Left ventricle myocardium inferior (tissue), 1 donor: ENCODE measurements at regions not wholly inside any gene's neighbourhood (a gene's known extent, or its start where the extent isn't known, plus 50 kb on each side); places are given as distances from the start of the nearest gene placed in this dataset.

Experiments used
- DNase-seq: peaks from one replicate; pipeline ENCODE4 v3.0.0-alpha.2; 2020
- H3K27ac ChIP-seq: fragments of 200-600 bp; replicated peaks from 2 replicates; pipeline ENCODE4 v1.8.0; 2021
- H3K27me3 ChIP-seq: fragments of 200-600 bp; 2 replicates; pipeline ENCODE4 v1.8.0; 2021; ENCODE audit warnings: low read depth
- H3K36me3 ChIP-seq: fragments of 200-600 bp; 2 replicates; pipeline ENCODE4 v1.8.0; 2021
- H3K4me1 ChIP-seq: fragments of 200-600 bp; 2 replicates; pipeline ENCODE4 v1.8.0; 2021
- H3K4me3 ChIP-seq: fragments of 200-600 bp; 2 replicates; pipeline ENCODE4 v1.8.0; 2021; ENCODE audit warnings: mild to moderate bottlenecking, moderate library complexity
- H3K9me3 ChIP-seq: fragments of 200-600 bp; replicated peaks from 2 replicates; pipeline ENCODE4 v1.8.0; 2021
- intact Hi-C: fragments of 100-400 bp; cut with micrococcal nuclease; formaldehyde crosslinking; loops from one replicate; pipeline ENCODE4 v1.11.0; 2022
- TF ChIP-seq, protein P1 (sequence below): fragments of 200-600 bp; IDR thresholded peaks from 2 replicates; pipeline ENCODE4 v1.8.0; 2021; ENCODE audit warnings: antibody characterized with exemption, mild to moderate bottlenecking, borderline replicate concordance
- donor health status: DM: no; HTN: yes; CAD: no; lungs with severe emphysema.

DNA sequence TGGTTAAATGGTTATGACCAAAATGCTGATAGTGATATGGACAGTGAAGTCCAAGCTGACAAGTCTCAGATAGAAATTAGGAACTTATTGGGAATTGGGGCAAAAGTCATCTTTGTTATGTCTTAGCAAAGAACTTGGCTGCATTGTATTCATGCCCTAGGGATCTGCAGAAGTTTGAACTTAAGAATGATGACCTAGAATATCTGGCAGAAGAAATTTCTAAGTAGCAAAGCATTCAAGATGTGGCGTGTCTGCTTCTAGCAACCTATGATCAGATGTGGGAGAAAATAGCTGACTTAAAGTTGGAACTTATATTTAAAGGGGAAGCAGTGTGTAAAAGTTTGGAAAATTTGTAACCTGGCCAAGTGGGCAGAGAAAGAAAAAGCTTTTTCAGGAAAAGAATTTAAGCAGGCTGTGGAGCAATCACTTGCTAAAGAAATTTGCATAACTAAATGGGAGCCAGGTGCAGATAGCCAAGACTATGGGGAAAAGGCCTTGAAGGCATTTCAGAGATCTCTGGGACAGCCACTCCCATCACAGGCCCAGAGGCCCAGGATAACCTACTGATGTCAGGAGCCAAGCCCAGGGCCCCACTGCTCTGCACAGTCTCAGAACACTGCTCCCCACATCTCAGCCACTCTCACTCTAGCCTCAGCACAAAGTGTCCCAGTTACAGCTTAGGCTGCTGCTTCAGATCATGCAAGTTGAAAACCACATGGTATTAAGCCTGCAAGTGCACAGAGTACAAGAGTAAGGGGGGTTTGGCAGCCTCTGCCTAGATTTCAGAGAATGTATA lies 147.8 kb upstream of the TGFBR2 start:
- TF ChIP-seq, protein P1, sequence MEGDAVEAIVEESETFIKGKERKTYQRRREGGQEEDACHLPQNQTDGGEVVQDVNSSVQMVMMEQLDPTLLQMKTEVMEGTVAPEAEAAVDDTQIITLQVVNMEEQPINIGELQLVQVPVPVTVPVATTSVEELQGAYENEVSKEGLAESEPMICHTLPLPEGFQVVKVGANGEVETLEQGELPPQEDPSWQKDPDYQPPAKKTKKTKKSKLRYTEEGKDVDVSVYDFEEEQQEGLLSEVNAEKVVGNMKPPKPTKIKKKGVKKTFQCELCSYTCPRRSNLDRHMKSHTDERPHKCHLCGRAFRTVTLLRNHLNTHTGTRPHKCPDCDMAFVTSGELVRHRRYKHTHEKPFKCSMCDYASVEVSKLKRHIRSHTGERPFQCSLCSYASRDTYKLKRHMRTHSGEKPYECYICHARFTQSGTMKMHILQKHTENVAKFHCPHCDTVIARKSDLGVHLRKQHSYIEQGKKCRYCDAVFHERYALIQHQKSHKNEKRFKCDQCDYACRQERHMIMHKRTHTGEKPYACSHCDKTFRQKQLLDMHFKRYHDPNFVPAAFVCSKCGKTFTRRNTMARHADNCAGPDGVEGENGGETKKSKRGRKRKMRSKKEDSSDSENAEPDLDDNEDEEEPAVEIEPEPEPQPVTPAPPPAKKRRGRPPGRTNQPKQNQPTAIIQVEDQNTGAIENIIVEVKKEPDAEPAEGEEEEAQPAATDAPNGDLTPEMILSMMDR: no peak
- intact Hi-C loops: no loop called here
- DNase-seq: peak; percentile 19
- H3K27me3 ChIP-seq: no peaks in the 10 kb centered on the region
- H3K27ac ChIP-seq: peak overlapping the region; percentile 57
- peaks cover 39% of the 10 kb centered on the region for H3K4me1 ChIP-seq
- H3K4me3 ChIP-seq: no peak overlapping the region
- no peaks in the 10 kb centered on the region for H3K36me3 ChIP-seq
- H3K9me3 ChIP-seq: peaks cover 22% of the 10 kb centered on the region

DNA sequence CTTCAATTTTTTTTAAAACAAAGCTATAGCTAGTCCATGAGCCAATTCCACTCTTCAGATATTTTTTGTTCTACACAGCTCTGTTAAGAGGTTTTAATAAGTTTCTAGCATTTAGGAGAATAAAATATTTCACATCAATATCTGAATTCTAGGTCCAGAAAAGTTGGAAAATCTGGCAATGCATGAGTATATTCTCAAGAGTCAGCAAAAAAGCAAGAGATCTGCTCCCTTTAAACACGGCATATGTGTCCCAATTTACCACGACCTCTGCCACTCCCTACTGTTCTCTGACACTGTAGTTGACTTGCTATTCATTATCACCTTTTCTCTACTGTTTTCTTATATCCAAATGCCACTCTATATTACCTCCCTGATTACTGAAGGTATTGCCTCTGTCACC lies 145.1 kb upstream of the TGFBR2 start:
- DNase-seq: no peak
- no peak overlapping the region for H3K4me3 ChIP-seq
- H3K36me3 ChIP-seq: no peaks in the 10 kb centered on the region
- intact Hi-C loops: no loop called here
- peaks cover 27% of the 10 kb centered on the region for H3K4me1 ChIP-seq
- TF ChIP-seq, protein P1: no peak
- no peaks in the 10 kb centered on the region for H3K27me3 ChIP-seq
- peaks cover 36% of the 10 kb centered on the region for H3K9me3 ChIP-seq
- no peak overlapping the region for H3K27ac ChIP-seq

DNA sequence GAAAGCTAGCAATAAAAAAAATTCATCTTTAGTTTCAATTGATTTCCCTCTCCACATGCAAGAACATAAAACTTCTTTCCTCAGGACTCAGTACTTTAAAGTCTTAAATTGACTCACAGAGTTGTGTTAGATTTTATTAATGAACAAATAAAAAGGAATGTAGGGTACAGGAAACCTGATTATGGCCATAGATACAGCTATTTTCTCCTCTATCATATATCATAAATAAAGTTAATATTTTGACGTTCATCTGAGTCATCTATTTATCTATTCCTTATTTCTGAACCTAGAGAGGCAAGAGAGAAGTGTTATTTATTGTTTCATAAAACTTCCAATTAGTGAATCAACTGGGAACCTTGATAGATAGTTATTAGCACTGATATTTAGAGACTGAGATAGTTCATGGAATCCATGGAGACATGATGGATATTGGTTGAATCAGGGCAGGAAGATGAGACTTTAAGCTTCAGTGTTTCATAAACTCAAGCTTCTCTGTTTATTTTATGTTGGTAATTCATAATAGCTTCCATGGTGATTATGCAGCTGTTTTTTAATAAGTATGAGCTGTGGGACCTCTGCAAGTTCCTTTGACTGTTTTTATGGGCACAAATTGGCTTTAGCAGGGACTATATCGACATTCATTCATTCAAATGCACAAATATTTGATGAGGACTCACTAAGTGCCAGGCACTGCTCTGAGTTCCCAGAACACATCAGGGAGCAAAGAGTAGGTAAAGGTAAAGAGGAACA lies 143.5 kb upstream of the TGFBR2 start:
- peaks cover 11% of the 10 kb centered on the region for H3K4me1 ChIP-seq
- peaks cover 36% of the 10 kb centered on the region for H3K9me3 ChIP-seq
- no peaks in the 10 kb centered on the region for H3K36me3 ChIP-seq
- no peak overlapping the region for H3K27ac ChIP-seq
- H3K4me3 ChIP-seq: no peak overlapping the region
- intact Hi-C loops: no loop called here
- DNase-seq: no peak
- TF ChIP-seq, protein P1: no peak
- no peaks in the 10 kb centered on the region for H3K27me3 ChIP-seq

DNA sequence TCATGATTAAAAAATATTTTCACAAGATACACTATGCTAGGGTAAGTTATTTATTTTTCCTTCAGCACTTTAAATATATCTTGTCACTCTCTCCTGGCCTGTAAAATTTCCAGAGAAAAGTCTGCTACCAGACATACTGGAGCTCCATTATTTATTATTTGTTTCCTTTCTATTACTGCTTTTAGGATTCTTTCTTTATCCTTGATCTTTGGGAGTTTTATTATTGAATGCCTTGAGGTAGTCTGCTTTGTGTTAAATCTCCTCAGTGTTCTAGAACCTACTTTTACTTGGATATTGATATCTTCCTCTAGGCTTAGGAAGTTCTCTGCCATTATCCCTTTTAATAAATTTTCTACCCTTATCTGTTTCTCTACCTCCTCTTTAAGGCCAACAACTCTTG lies 142.0 kb upstream of the TGFBR2 start:
- intact Hi-C loops: no loop called here
- no peak for DNase-seq
- Histone ChIP-seq H3K36me3 (no peaks in the 10 kb centered on the region), H3K4me3 (no peak overlapping the region), H3K27ac (no peak overlapping the region), H3K27me3 (no peaks in the 10 kb centered on the region), H3K9me3 (peaks cover 23% of the 10 kb centered on the region), H3K4me1 (no peaks in the 10 kb centered on the region)
- TF ChIP-seq, protein P1: no peak

DNA sequence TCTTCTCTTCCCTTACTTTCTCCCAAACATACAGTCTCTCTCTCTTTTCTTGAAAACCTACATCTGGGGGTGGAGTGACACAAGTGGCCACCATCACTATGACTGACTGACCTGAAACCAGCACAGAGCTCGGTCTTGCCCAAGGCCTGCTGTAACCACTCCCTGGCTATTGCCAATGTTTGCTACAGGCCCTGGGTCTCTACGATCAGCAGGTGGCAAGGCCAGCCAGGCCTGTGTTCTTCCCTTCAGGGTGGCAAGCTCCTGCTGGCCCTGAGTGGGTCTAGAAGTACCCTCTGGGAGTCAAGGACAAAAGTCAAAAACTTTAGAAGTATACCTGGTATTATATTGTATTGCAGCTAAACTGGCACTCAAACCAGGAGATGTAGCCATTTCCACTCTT lies 140.9 kb upstream of the TGFBR2 start:
- Histone ChIP-seq H3K36me3 (no peaks in the 10 kb centered on the region), H3K4me1 (peaks cover under 1% of the 10 kb centered on the region), H3K9me3 (peaks cover 14% of the 10 kb centered on the region), H3K27me3 (no peaks in the 10 kb centered on the region), H3K27ac (no peak overlapping the region), H3K4me3 (no peak overlapping the region)
- intact Hi-C loops: no loop called here
- DNase-seq: no peak
- TF ChIP-seq, protein P1: no peak
